HUES64 (cell line): ENCODE measurements at regions not wholly inside any gene's neighbourhood (a gene's known extent, or its start where the extent isn't known, plus 50 kb on each side); places are given as distances from the start of the nearest gene placed in this dataset.

Experiments
- H3K27ac ChIP-seq: 2 replicates; pipeline ENCODE4 v1.7.0; 2013; ENCODE audit warnings: low read depth, low read length, inconsistent platforms
- H3K27me3 ChIP-seq: 2 replicates; pipeline ENCODE4 v1.6.1; 2013; ENCODE audit warnings: mild to moderate bottlenecking, low read length; ENCODE audit not compliant: insufficient read depth
- H3K36me3 ChIP-seq: 2 replicates; pipeline ENCODE4 v1.6.1; 2013; ENCODE audit warnings: mild to moderate bottlenecking, low read length; ENCODE audit not compliant: insufficient read depth
- H3K4me1 ChIP-seq: 2 replicates; pipeline ENCODE4 v1.6.1; 2013; ENCODE audit warnings: mild to moderate bottlenecking, low read length, moderate library complexity; ENCODE audit not compliant: insufficient read depth
- H3K4me3 ChIP-seq: 2 replicates; pipeline ENCODE4 v1.5.1; 2013; ENCODE audit warnings: mild to moderate bottlenecking, low read length, moderate library complexity
- H3K9ac ChIP-seq: 2 replicates; pipeline ENCODE4 v1.6.1; 2013; ENCODE audit warnings: mild to moderate bottlenecking, low read depth, low read length
- H3K9me3 ChIP-seq: 2 replicates; pipeline ENCODE4 v1.6.1; 2013; ENCODE audit warnings: low read depth, low read length; ENCODE audit not compliant: insufficient read depth
- WGBS: fragments of 150-250, 120-280 bp; methylation state at CpG from one replicate; pipeline ENCODE4 v1.1.7; 2013; ENCODE audit warnings: missing lambda C conversion rate; 5-methylcytosine and 5-hydroxymethylcytosine counted together

DNA sequence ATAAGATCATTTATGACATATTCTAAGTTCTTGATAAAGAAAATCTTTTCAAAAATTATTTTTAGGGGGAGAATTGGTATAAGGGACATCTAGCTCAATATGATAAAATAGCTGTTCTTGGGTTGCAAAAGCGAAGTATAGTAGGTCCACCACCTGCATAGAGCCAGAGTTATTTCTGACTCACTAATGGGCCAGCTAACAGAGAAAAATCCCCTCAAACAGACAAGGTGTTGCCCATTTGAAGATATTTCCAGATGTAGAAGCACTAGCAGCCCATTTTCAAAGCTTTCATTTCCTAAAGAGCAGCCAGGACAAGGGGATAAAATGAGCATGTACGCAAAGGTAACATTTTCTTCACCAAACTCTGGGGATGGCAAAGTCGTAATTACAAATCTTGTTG is 165.7 kb upstream of the FN1 start:
- Histone ChIP-seq H3K36me3 (no peaks in the 10 kb centered on the region), H3K27ac (no peak overlapping the region), H3K9me3 (no peaks in the 10 kb centered on the region), H3K4me3 (no peak overlapping the region), H3K27me3 (no peaks in the 10 kb centered on the region), H3K9ac (no peak overlapping the region), H3K4me1 (no peaks in the 10 kb centered on the region)
- WGBS: 95% methylated on average over 3 of the region's 3 CpGs

DNA sequence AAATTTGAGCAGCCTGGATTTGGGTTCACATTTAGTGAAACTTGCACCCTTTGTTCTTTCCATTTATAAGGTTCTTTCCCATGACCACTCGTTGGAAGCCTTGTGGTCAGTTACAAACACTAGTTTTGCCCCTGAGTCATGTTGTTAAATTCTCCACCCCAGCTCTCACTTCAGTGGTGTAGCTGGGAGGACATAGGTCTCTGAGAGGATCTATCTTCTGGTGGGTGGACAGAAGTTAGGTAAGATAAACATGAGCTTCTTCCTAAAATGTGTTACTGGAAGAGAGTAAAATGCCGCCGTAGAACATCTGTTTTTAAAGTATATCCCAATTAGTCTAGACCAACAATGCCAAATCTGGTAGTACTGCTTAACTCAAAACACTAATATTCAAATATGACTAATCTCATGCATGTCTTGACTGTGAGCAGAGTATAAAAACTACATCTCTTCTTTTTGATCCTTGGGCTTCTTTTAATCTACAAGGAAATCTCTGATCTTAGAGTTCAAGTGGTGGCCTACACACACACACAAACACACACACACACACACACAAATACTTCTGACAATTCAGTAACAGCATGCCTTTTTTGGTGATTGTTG is 162.6 kb upstream of the FN1 start:
- Histone ChIP-seq H3K27ac (no peak overlapping the region), H3K9ac (no peak overlapping the region), H3K27me3 (no peaks in the 10 kb centered on the region), H3K4me3 (no peak overlapping the region), H3K36me3 (no peaks in the 10 kb centered on the region), H3K9me3 (no peaks in the 10 kb centered on the region), H3K4me1 (no peaks in the 10 kb centered on the region)
- 90% methylated on average over 3 of the region's 3 CpGs for WGBS

DNA sequence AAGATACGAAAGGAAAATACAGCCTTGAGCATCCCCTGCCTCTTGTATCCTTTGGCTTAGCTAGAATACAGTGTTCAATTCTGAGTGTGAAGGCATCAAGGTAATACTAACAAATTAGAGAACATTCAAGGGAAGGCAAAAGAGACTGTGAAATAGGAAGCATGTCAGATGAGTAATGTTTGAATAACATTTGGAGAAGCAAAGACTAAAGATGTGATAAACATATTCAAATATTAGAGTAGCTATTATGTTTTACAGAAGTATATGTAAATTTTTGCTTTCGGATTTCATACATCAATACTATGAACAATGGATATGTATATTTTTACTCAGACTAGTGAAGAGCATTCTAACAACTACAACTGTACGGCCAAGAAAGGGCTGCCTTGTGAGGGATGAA is 161.7 kb upstream of the FN1 start:
- Histone ChIP-seq H3K27me3 (no peaks in the 10 kb centered on the region), H3K9me3 (no peaks in the 10 kb centered on the region), H3K27ac (no peak overlapping the region), H3K4me3 (no peak overlapping the region), H3K4me1 (no peaks in the 10 kb centered on the region), H3K9ac (no peak overlapping the region), H3K36me3 (no peaks in the 10 kb centered on the region)
- WGBS: 100% methylated on average over 2 of the region's 3 CpGs

DNA sequence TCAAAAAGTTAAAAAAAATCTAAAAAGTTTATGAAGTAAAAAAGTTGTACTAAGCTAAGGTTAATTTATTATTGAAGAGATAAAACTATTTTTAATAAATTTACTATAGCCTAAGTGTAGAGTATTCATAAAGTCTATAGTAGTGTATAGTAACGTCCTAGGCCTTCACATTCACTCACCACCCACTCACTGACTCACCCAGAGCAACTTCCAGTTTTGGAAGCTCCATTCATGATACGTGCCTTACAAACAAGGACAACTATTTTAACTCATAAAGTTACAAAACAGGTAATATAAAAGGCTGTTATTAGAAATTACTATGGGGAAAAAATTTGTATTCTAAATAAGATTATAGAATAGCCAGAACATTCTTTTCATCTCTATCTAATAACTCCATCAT is 158.9 kb upstream of the FN1 start:
- WGBS: 94% methylated on average over 2 of the region's 2 CpGs
- Histone ChIP-seq H3K9ac (no peak overlapping the region), H3K36me3 (no peaks in the 10 kb centered on the region), H3K27me3 (no peaks in the 10 kb centered on the region), H3K4me3 (no peak overlapping the region), H3K4me1 (no peaks in the 10 kb centered on the region), H3K27ac (no peak overlapping the region), H3K9me3 (no peaks in the 10 kb centered on the region)

DNA sequence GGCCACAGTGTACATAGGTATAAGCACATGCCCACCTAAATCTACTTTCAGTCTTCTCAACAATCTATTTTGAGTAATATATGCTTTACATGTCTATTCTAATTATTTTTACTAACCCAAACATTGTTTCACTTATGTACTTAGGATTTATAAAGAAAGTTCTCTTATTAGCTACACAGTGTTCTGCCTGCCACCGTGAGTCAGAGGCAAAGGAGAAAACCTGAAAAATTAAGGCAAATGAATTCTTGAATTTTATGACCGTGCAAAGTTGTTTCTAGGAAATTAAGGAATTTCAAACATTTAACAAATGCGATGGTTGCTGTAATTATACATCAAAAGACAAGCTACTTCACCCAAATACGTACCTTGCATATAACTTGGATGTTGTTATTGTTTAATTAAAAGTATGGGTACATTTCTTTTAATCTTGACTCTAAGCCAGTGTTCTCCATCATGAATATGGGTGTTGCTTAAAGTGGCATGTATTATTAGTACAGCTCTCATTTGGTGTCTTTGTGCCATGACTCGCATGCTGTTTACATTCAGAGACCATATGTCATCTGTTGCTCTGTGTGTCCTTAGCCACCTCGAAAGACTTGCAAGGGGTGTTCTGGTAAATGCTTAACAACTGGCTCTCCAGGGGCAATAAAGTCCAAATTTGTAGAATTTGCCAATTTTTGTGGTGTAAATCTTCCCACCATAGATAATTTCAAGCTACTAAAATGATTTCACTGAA is 154.3 kb upstream of the FN1 start:
- H3K27me3 ChIP-seq: no peaks in the 10 kb centered on the region
- H3K4me1 ChIP-seq: no peaks in the 10 kb centered on the region
- 99% methylated on average over 6 of the region's 6 CpGs for WGBS

DNA sequence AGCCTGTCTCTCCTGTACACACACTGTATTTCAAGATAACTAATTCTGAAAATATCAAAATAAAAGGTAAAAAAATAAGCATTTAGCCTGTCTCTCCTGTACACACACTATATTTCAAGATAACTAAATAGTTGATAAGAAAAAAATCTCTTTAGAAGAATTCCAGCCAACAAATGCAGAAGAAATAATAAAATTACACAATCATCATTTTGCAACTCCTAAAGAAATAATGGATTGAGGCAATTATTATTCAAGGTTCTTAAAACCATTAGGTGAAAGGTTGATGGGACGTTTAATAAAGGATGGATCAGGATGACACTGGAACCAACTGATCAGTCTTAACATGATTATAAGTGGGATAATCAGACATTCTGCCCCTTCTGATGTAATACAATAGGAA is 148.0 kb upstream of the FN1 start:
- no peaks in the 10 kb centered on the region for H3K36me3 ChIP-seq
- no peak overlapping the region for H3K27ac ChIP-seq
- no peaks in the 10 kb centered on the region for H3K27me3 ChIP-seq
- WGBS: 85% methylated on average over 1 of the region's 1 CpG
- no peaks in the 10 kb centered on the region for H3K9me3 ChIP-seq
- no peak overlapping the region for H3K4me3 ChIP-seq
- H3K4me1 ChIP-seq: no peaks in the 10 kb centered on the region
- H3K9ac ChIP-seq: no peak overlapping the region

More for the DNA sequence above, 154.3 kb upstream of the FN1 start:
- Histone ChIP-seq H3K27ac (no peak overlapping the region), H3K9me3 (no peaks in the 10 kb centered on the region), H3K9ac (no peak overlapping the region), H3K4me3 (no peak overlapping the region), H3K36me3 (no peaks in the 10 kb centered on the region)

DNA sequence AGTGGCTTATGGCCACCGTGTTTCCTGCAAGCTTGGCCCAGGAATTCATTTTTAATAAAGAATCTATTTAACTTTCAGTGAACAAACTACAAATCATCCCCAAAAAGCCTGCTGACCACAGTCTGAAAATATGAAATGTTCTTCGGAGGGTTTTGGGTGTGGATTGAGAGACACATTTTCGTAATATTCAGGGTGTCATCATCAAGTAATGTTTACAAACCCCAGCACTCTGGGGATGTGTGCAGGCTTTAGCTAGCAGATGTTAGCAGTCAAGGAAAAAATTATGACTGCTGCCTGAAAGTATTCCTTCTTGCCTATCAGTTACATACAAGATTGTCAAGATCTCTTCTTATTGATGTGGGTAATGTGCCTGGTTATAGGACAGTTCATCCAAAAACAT is 143.9 kb upstream of the FN1 start:
- Histone ChIP-seq H3K9ac (no peak overlapping the region), H3K9me3 (no peaks in the 10 kb centered on the region), H3K4me3 (no peak overlapping the region), H3K4me1 (peaks cover 3% of the 10 kb centered on the region; the same call in 1 of the 2 replicates), H3K27ac (no peak overlapping the region), H3K27me3 (no peaks in the 10 kb centered on the region), H3K36me3 (no peaks in the 10 kb centered on the region)
- WGBS: 62% methylated on average over 3 of the region's 3 CpGs

DNA sequence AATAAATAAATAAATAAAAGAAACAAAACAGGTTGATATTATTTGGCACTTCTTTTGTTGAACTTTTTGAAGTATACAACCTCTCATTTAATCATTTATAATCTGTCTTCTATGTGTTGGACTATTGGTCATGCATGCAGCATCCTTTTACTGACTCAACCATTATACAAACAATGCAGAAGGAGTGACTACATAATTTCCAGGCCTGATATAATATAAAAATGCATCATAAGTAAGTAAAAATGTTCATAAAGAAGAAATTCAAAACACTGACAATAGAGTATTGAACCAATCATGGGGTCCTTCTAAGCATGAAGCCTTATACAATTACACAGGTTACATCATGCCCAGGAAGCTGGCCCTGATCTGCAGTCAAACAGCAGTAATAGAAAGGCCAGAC is 141.5 kb upstream of the FN1 start:
- Histone ChIP-seq H3K4me3 (no peak overlapping the region), H3K27me3 (no peaks in the 10 kb centered on the region), H3K4me1 (peaks cover 3% of the 10 kb centered on the region; the same call in 1 of the 2 replicates), H3K9me3 (no peaks in the 10 kb centered on the region), H3K36me3 (no peaks in the 10 kb centered on the region), H3K27ac (no peak overlapping the region), H3K9ac (no peak overlapping the region)

DNA sequence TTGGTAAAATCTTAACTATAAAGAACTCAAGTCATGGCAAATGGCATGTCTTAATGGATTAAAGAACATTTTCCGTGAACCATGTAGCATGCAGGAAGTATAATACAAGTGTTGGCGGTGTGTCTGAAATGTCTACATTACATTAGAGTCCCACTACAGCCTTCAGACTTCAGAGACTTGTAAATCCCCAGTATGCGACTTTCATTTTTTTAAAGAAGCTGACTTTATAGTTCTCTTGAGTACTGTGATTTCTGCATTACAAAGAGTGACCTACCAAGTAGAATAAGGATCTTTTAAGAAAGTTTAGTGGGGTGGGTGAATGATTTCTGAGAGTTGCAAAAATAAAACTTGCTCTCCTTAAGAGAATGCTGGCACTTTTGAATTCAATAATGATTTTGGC is 140.7 kb upstream of the FN1 start:
- Histone ChIP-seq H3K36me3 (no peaks in the 10 kb centered on the region), H3K27me3 (no peaks in the 10 kb centered on the region), H3K4me1 (peaks cover 3% of the 10 kb centered on the region; the same call in 1 of the 2 replicates), H3K27ac (no peak overlapping the region), H3K9me3 (no peaks in the 10 kb centered on the region), H3K4me3 (no peak overlapping the region), H3K9ac (no peak overlapping the region)
- WGBS: 78% methylated on average over 3 of the region's 3 CpGs

DNA sequence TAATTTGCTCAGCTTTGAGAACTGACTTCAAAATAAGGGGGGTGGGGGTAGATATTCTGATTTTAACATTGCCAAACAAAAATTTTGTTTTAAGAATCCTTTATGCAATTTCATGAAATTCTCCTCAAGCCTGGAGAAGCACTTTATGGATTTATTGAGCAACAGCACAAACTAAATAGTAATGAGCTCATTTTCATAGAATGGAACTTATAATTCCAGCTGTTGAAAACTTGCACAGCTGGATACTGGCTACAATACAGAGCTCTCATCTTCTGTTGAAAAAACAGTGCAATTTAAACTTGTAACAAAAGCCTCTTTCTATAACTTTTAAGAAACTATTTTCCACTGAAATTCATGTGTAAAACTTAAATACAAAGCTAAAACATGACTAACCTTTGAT is 137.6 kb upstream of the FN1 start:
- H3K4me3 ChIP-seq: no peak overlapping the region
- H3K9me3 ChIP-seq: no peaks in the 10 kb centered on the region
- H3K36me3 ChIP-seq: no peaks in the 10 kb centered on the region
- H3K9ac ChIP-seq: no peak overlapping the region
- H3K27me3 ChIP-seq: no peaks in the 10 kb centered on the region
- no peak overlapping the region for H3K27ac ChIP-seq
- H3K4me1 ChIP-seq: peaks cover 3% of the 10 kb centered on the region; the same call in 1 of the 2 replicates

DNA sequence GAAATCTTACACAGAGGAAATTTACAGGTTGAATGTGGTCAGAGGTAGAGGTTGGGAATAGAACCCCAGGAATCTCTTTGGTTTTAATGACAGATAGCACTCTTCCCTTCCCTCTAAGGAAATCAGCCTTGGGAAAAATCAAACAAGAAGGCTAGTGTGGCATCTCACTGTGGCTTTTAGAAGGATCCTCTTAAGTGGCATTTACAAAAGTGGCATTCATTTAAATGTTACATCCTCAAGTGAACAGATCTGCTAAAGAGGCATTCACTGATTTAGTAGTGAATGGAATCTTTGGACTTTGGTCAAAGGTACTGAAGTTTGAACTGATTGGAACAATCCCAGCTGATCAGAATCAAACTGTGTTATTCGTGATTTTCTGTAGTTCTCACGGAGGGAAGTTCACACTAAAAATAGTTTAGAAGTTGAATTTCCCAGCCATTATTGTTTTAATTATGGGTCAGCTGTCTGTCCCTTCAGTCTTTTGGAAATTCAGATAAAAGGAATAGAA is 136.5 kb upstream of the FN1 start:
- no peak overlapping the region for H3K4me3 ChIP-seq
- no peaks in the 10 kb centered on the region for H3K9me3 ChIP-seq
- H3K27ac ChIP-seq: no peak overlapping the region
- WGBS: 89% methylated on average over 2 of the region's 2 CpGs
- no peak overlapping the region for H3K9ac ChIP-seq
- H3K36me3 ChIP-seq: no peaks in the 10 kb centered on the region
- H3K27me3 ChIP-seq: no peaks in the 10 kb centered on the region
- H3K4me1 ChIP-seq: peaks cover 3% of the 10 kb centered on the region; the same call in 1 of the 2 replicates
